ENCODE measurements at regions not wholly inside any gene's neighbourhood (a gene's known extent, or its start where the extent isn't known, plus 50 kb on each side); places are given as distances from the start of the nearest gene placed in this dataset.
"Not testable (repeated sequence)": the region's sequence is repeated elsewhere in the genome, so short reads cannot be mapped to it uniquely, and the experiment has no call there.

- H3K4me3 ChIP-seq (ENCODE audit: low read depth in 1 of 5, low read length in 5 of 5); H3K27ac ChIP-seq (ENCODE audit: low read depth, low read length); H3K9ac ChIP-seq (ENCODE audit: low read length in 5 of 5); H3K4me1 ChIP-seq (ENCODE audit: control insufficient read depth in 5 of 5, insufficient read depth in 5 of 5, low read length in 5 of 5); H3K36me3 ChIP-seq (ENCODE audit: control insufficient read depth in 5 of 5, insufficient read depth in 5 of 5, low read length in 5 of 5); H3K9me3 ChIP-seq (ENCODE audit: control insufficient read depth in 5 of 5, low read length in 5 of 5): not testable (repeated sequence)
- H3K27me3 ChIP-seq (ENCODE audit: control insufficient read depth in 5 of 5, insufficient read depth in 4 of 5, low read length in 5 of 5) = peaks cover 5 to 13% (median 11%) of the 10 kb centered on the region in 5 donors
Measured at GRCh38 chr16:86889054-86889366, 310.7 kb downstream of the FOXL1 start.

DNA sequence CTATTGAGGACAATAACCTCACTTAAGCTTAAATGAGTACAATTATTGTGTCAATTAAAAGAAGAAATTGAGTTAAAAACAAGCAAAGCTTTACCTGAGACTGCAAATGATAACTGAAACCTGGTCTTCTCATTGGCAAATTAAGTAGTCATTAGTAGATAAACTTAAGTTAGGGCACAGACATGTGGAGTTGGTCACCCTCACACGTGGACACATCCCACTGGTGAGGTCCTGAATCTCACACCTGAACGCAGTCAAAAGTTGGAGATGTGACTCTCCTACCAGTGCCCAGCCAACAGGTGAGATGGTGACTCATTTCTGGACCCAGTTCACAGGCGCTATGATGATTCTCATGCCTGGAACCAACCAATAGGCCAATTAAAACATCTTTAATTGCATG, 311.6 kb downstream of the FOXL1 start:
- H3K4me3 ChIP-seq (ENCODE audit: low read depth in 1 of 5, low read length in 5 of 5) = no peak overlapping the region
- no peak overlapping the region for H3K9ac ChIP-seq (ENCODE audit: low read length in 5 of 5)
- H3K27me3 ChIP-seq (ENCODE audit: control insufficient read depth in 5 of 5, insufficient read depth in 4 of 5, low read length in 5 of 5) = peaks cover 6 to 20% (median 12%) of the 10 kb centered on the region in 5 donors
- peaks cover 0 to 4% (median 0%) of the 10 kb centered on the region in 5 donors for H3K9me3 ChIP-seq (ENCODE audit: control insufficient read depth in 5 of 5, low read length in 5 of 5)
- H3K27ac ChIP-seq (ENCODE audit: low read depth, low read length) = no peak overlapping the region
- H3K36me3 ChIP-seq (ENCODE audit: control insufficient read depth in 5 of 5, insufficient read depth in 5 of 5, low read length in 5 of 5) = no peaks in the 10 kb centered on the region
- peaks cover 0 to 10% (median 0%) of the 10 kb centered on the region in 5 donors for H3K4me1 ChIP-seq (ENCODE audit: control insufficient read depth in 5 of 5, insufficient read depth in 5 of 5, low read length in 5 of 5)

GRCh38 chr16:86891121-86891520, 312.8 kb downstream of the FOXL1 start:
- Histone ChIP-seq H3K27ac (ENCODE audit: low read depth, low read length) (no peak overlapping the region), H3K9ac (ENCODE audit: low read length in 5 of 5) (no peak overlapping the region), H3K4me3 (ENCODE audit: low read depth in 1 of 5, low read length in 5 of 5) (no peak overlapping the region), H3K27me3 (ENCODE audit: control insufficient read depth in 5 of 5, insufficient read depth in 4 of 5, low read length in 5 of 5) (peaks cover 10 to 24% (median 17%) of the 10 kb centered on the region in 5 donors), H3K4me1 (ENCODE audit: control insufficient read depth in 5 of 5, insufficient read depth in 5 of 5, low read length in 5 of 5) (peaks cover 0 to 10% (median 0%) of the 10 kb centered on the region in 5 donors), H3K36me3 (ENCODE audit: control insufficient read depth in 5 of 5, insufficient read depth in 5 of 5, low read length in 5 of 5) (no peaks in the 10 kb centered on the region), H3K9me3 (ENCODE audit: control insufficient read depth in 5 of 5, low read length in 5 of 5) (peaks cover 0 to 4% (median 0%) of the 10 kb centered on the region in 5 donors)

DNA sequence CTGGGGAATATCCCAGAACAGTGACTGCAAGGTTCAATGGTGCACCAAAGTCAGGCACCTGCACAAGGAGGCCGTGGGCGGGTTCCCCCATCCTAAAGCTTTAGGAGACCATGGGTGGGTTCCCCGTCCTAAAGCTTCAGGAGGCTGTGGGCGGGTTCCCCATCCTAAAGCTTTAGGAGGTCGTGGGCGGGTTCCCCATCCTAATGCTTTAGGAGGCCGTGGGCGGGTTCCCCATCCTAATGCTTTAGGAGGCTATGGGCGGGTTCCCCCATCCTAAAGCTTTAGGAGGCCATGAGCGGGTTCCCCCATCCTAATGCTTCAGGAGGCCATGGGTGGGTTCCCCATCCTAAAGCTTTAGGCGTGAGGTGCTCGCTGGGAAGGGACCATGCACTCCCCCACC, 313.3 kb downstream of the FOXL1 start:
- Histone ChIP-seq H3K27me3 (ENCODE audit: control insufficient read depth in 5 of 5, insufficient read depth in 4 of 5, low read length in 5 of 5) (peaks cover 10 to 25% (median 20%) of the 10 kb centered on the region in 5 donors), H3K9me3 (ENCODE audit: control insufficient read depth in 5 of 5, low read length in 5 of 5) (peaks cover 0 to 4% (median 0%) of the 10 kb centered on the region in 5 donors), H3K4me1 (ENCODE audit: control insufficient read depth in 5 of 5, insufficient read depth in 5 of 5, low read length in 5 of 5) (peaks cover 0 to 10% (median 0%) of the 10 kb centered on the region in 5 donors), H3K27ac (ENCODE audit: low read depth, low read length) (no peak overlapping the region), H3K9ac (ENCODE audit: low read length in 5 of 5) (no peak overlapping the region), H3K36me3 (ENCODE audit: control insufficient read depth in 5 of 5, insufficient read depth in 5 of 5, low read length in 5 of 5) (no peaks in the 10 kb centered on the region), H3K4me3 (ENCODE audit: low read depth in 1 of 5, low read length in 5 of 5) (no peak overlapping the region)

- Histone ChIP-seq H3K27me3 (ENCODE audit: control insufficient read depth in 5 of 5, insufficient read depth in 4 of 5, low read length in 5 of 5) (peaks cover 10 to 22% (median 21%) of the 10 kb centered on the region in 5 donors), H3K9me3 (ENCODE audit: control insufficient read depth in 5 of 5, low read length in 5 of 5) (peaks cover 0 to 1% (median 0%) of the 10 kb centered on the region in 5 donors), H3K4me1 (ENCODE audit: control insufficient read depth in 5 of 5, insufficient read depth in 5 of 5, low read length in 5 of 5) (peaks cover 0 to 10% (median 2%) of the 10 kb centered on the region in 5 donors), H3K9ac (ENCODE audit: low read length in 5 of 5) (no peak overlapping the region), H3K36me3 (ENCODE audit: control insufficient read depth in 5 of 5, insufficient read depth in 5 of 5, low read length in 5 of 5) (no peaks in the 10 kb centered on the region), H3K4me3 (ENCODE audit: low read depth in 1 of 5, low read length in 5 of 5) (no peak overlapping the region), H3K27ac (ENCODE audit: low read depth, low read length) (no peak overlapping the region)
Measured at GRCh38 chr16:86892509-86892908, 314.2 kb downstream of the FOXL1 start.

- peaks cover 0 to 10% (median 2%) of the 10 kb centered on the region in 5 donors for H3K4me1 ChIP-seq (ENCODE audit: control insufficient read depth in 5 of 5, insufficient read depth in 5 of 5, low read length in 5 of 5)
- H3K27ac ChIP-seq (ENCODE audit: low read depth, low read length) = no peak overlapping the region
- no peaks in the 10 kb centered on the region for H3K9me3 ChIP-seq (ENCODE audit: control insufficient read depth in 5 of 5, low read length in 5 of 5)
- no peak overlapping the region for H3K9ac ChIP-seq (ENCODE audit: low read length in 5 of 5)
- H3K27me3 ChIP-seq (ENCODE audit: control insufficient read depth in 5 of 5, insufficient read depth in 4 of 5, low read length in 5 of 5) = peaks cover 10 to 22% (median 18%) of the 10 kb centered on the region in 5 donors
- no peak overlapping the region for H3K4me3 ChIP-seq (ENCODE audit: low read depth in 1 of 5, low read length in 5 of 5)
- H3K36me3 ChIP-seq (ENCODE audit: control insufficient read depth in 5 of 5, insufficient read depth in 5 of 5, low read length in 5 of 5) = no peaks in the 10 kb centered on the region
Measured at GRCh38 chr16:86893506-86893905, 315.2 kb downstream of the FOXL1 start.

DNA sequence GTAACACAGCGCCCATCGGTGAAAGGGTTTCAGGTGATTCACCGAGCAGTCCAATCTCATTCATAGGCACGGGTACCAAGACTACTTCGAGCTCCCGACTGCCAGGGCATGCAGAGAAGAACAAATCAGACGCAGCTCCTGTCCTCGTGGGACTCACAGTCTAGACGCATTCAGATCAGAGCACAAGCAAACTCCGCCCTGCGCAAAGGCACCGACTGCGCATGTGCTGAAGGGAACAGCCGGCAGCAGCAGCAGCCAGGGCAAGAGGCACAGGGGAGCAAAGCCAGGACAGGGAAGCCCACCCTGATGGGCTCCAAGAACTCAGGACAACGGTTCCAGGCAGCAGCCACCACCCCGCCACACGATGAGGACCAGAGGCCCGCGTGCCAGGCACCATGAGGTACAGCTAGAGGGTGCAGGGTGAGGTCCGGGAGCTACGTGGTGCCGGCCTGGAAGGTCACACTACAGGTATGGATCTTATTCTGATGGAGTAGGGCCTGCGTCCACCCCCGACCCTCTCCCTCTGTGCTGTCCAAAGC, 315.7 kb downstream of the FOXL1 start:
- Histone ChIP-seq H3K27me3 (ENCODE audit: control insufficient read depth in 5 of 5, insufficient read depth in 4 of 5, low read length in 5 of 5) (peaks cover 10 to 22% (median 18%) of the 10 kb centered on the region in 5 donors), H3K9ac (ENCODE audit: low read length in 5 of 5) (no peak overlapping the region)

DNA sequence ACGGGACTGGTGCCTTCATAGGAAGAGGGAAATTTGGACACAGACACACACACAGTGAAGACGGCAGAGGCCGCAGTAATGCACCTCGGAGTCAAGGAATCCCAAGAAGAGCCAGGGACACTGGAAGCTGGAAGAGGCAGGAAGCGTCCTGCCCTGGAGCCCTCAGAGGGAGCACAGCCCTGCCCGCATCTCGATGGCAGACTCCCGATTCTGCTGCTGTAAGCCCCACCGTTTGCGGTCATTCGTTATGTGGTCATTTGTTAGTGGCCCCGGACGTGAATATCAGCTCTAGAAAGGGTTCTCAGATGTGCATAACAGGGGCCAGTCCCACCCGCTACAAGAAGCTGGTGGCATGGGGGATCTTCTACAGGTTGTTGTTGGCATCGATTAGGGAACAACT, 316.6 kb downstream of the FOXL1 start:
- H3K4me3 ChIP-seq (ENCODE audit: low read depth in 1 of 5, low read length in 5 of 5) = no peak overlapping the region
- no peaks in the 10 kb centered on the region for H3K36me3 ChIP-seq (ENCODE audit: control insufficient read depth in 5 of 5, insufficient read depth in 5 of 5, low read length in 5 of 5)
- no peaks in the 10 kb centered on the region for H3K9me3 ChIP-seq (ENCODE audit: control insufficient read depth in 5 of 5, low read length in 5 of 5)
- peaks cover 10 to 22% (median 18%) of the 10 kb centered on the region in 5 donors for H3K27me3 ChIP-seq (ENCODE audit: control insufficient read depth in 5 of 5, insufficient read depth in 4 of 5, low read length in 5 of 5)
- H3K27ac ChIP-seq (ENCODE audit: low read depth, low read length) = no peak overlapping the region
- H3K4me1 ChIP-seq (ENCODE audit: control insufficient read depth in 5 of 5, insufficient read depth in 5 of 5, low read length in 5 of 5) = peaks cover 0 to 10% (median 2%) of the 10 kb centered on the region in 5 donors
- no peak overlapping the region for H3K9ac ChIP-seq (ENCODE audit: low read length in 5 of 5)

More for the DNA sequence above, 315.7 kb downstream of the FOXL1 start:
- no peaks in the 10 kb centered on the region for H3K36me3 ChIP-seq (ENCODE audit: control insufficient read depth in 5 of 5, insufficient read depth in 5 of 5, low read length in 5 of 5)
- no peak overlapping the region for H3K4me3 ChIP-seq (ENCODE audit: low read depth in 1 of 5, low read length in 5 of 5)
- H3K9me3 ChIP-seq (ENCODE audit: control insufficient read depth in 5 of 5, low read length in 5 of 5) = no peaks in the 10 kb centered on the region
- H3K27ac ChIP-seq (ENCODE audit: low read depth, low read length) = no peak overlapping the region
- H3K4me1 ChIP-seq (ENCODE audit: control insufficient read depth in 5 of 5, insufficient read depth in 5 of 5, low read length in 5 of 5) = peaks cover 0 to 10% (median 2%) of the 10 kb centered on the region in 5 donors

DNA sequence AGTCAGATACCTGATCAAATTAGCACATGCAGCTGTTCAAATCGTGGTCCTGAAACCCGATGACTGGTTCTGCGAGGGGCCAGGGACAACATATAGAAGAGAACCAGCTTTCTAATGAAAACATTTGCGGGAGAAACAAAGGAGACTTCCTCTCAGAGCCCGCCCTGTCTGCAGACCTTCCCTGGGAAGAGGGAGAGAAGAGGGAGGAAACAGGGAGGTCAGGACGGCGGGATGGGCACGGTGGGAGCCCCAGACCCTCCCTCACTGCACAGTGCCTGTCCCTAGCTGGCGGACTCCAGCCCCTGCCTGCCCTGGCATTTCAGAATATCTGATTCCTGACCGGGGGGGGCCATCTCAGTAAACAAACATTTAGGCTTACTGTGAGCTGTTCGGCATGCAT, 317.3 kb downstream of the FOXL1 start:
- Histone ChIP-seq H3K36me3 (ENCODE audit: control insufficient read depth in 5 of 5, insufficient read depth in 5 of 5, low read length in 5 of 5) (no peaks in the 10 kb centered on the region), H3K4me3 (ENCODE audit: low read depth in 1 of 5, low read length in 5 of 5) (no peak overlapping the region), H3K4me1 (ENCODE audit: control insufficient read depth in 5 of 5, insufficient read depth in 5 of 5, low read length in 5 of 5) (peaks cover 0 to 9% (median 2%) of the 10 kb centered on the region in 5 donors), H3K9me3 (ENCODE audit: control insufficient read depth in 5 of 5, low read length in 5 of 5) (no peaks in the 10 kb centered on the region), H3K27me3 (ENCODE audit: control insufficient read depth in 5 of 5, insufficient read depth in 4 of 5, low read length in 5 of 5) (peaks cover 10 to 22% (median 18%) of the 10 kb centered on the region in 5 donors), H3K9ac (ENCODE audit: low read length in 5 of 5) (no peak overlapping the region), H3K27ac (ENCODE audit: low read depth, low read length) (no peak overlapping the region)

GRCh38 chr16:86896976-86897375, 318.6 kb downstream of the FOXL1 start:
- Histone ChIP-seq H3K4me1 (ENCODE audit: control insufficient read depth in 5 of 5, insufficient read depth in 5 of 5, low read length in 5 of 5) (peaks cover 0 to 2% (median 0%) of the 10 kb centered on the region in 5 donors), H3K4me3 (ENCODE audit: low read depth in 1 of 5, low read length in 5 of 5) (no peak overlapping the region), H3K9me3 (ENCODE audit: control insufficient read depth in 5 of 5, low read length in 5 of 5) (no peaks in the 10 kb centered on the region), H3K27ac (ENCODE audit: low read depth, low read length) (no peak overlapping the region), H3K36me3 (ENCODE audit: control insufficient read depth in 5 of 5, insufficient read depth in 5 of 5, low read length in 5 of 5) (no peaks in the 10 kb centered on the region), H3K27me3 (ENCODE audit: control insufficient read depth in 5 of 5, insufficient read depth in 4 of 5, low read length in 5 of 5) (peaks cover 10 to 23% (median 18%) of the 10 kb centered on the region in 5 donors), H3K9ac (ENCODE audit: low read length in 5 of 5) (no peak overlapping the region)
